Suprapubic skin (tissue), 4 donors: ENCODE measurements at regions not wholly inside any gene's neighbourhood (a gene's known extent, or its start where the extent isn't known, plus 50 kb on each side); places are given as distances from the start of the nearest gene placed in this dataset.

Experiments used
- DNase-seq, 2 donors: peaks; one replicate each; pipeline ENCODE4 v3.0.0-alpha.2; 2019; ENCODE audit warnings: low spot score in 2 of 2
- H3K27ac ChIP-seq: fragments of 200-600 bp; sonication (generic); one replicate; pipeline ENCODE4 v1.5.1; 2019
- H3K27me3 ChIP-seq: fragments of 200-600 bp; sonication (generic); one replicate; pipeline ENCODE4 v1.5.1; 2019
- H3K36me3 ChIP-seq: fragments of 200-600 bp; sonication (generic); one replicate; pipeline ENCODE4 v1.5.1; 2019
- H3K4me1 ChIP-seq: fragments of 200-600 bp; sonication (generic); one replicate; pipeline ENCODE4 v1.5.1; 2019
- H3K4me3 ChIP-seq: fragments of 200-600 bp; sonication (generic); one replicate; pipeline ENCODE4 v1.5.1; 2019; ENCODE audit warnings: mild to moderate bottlenecking
- H3K9me3 ChIP-seq: fragments of 200-600 bp; sonication (generic); one replicate; pipeline ENCODE4 v1.5.1; 2019
- EP300 ChIP-seq: sonication (generic); formaldehyde crosslinking; IDR thresholded peaks from one replicate; pipeline ENCODE4 v1.6.1; 2017; ENCODE audit warnings: antibody characterized with exemption
- POLR2A ChIP-seq, 2 donors: fragments of 450-650 bp; IDR thresholded peaks; one replicate each; pipeline ENCODE4 v1.6.1; 2017; ENCODE audit warnings: antibody characterized with exemption in 2 of 2, mild to moderate bottlenecking in 2 of 2, moderate library complexity in 2 of 2
- POLR2AphosphoS5 ChIP-seq, 3 donors: sonication (generic); formaldehyde crosslinking; IDR thresholded peaks; one replicate each; pipeline ENCODE4 v1.6.1; 2017; ENCODE audit warnings: antibody characterized with exemption in 3 of 3
- WGBS: methylation state at CpG from one replicate; pipeline ENCODE4 v1.1.5; 2018; 5-methylcytosine and 5-hydroxymethylcytosine counted together
- TF ChIP-seq, protein P1 (sequence below), 2 donors: fragments of 200-600 bp in 1 of 2; fragments of 450-650 bp in 1 of 2; sonication (generic) in 1 of 2; IDR thresholded peaks; one replicate each; pipeline ENCODE4 v1.5.1; 2016 to 2019; ENCODE audit warnings: antibody characterized with exemption in 2 of 2, mild to moderate bottlenecking in 1 of 2, moderate library complexity in 1 of 2

DNA sequence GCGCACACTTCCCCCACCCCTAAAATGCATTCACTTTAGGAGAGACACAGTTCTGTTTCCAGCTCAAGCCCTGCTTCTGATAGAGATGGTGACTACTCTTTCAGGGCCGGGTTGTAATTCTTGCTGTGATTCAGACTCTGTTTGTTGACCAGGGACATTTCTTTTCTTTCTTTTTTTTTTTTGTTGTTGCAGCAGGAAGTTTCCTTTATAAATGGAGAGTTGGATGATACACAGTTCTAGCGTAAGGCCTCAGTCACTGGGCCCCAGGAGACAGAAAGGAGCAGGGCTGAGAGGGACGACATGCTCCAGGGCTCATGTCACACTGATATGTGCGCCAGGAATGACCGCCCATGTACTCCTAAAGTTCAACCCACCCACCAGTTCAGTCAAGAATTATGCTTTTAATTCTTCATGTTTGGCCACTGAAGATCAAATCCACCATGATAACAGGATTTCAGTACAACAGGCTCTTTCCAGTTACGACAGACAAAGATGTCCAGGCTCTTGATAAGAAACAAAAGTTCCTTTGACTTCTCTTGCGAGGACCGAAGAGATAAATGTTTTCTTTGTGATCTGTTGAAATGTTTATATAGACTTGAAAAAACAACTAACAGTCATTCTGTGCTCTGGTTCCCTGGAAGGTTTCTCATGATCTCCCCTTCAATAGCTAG is 142.5 kb downstream of the CD164 start:
- H3K27me3 ChIP-seq: no peaks in the 10 kb centered on the region
- H3K4me1 ChIP-seq: peaks cover 6% of the 10 kb centered on the region
- TF ChIP-seq POLR2AphosphoS5 (IDR thresholded peaks at IDR 0.05) (no peak), POLR2A (IDR thresholded peaks at IDR 0.05) (no peak), EP300 (no peak)
- TF ChIP-seq, protein P1, sequence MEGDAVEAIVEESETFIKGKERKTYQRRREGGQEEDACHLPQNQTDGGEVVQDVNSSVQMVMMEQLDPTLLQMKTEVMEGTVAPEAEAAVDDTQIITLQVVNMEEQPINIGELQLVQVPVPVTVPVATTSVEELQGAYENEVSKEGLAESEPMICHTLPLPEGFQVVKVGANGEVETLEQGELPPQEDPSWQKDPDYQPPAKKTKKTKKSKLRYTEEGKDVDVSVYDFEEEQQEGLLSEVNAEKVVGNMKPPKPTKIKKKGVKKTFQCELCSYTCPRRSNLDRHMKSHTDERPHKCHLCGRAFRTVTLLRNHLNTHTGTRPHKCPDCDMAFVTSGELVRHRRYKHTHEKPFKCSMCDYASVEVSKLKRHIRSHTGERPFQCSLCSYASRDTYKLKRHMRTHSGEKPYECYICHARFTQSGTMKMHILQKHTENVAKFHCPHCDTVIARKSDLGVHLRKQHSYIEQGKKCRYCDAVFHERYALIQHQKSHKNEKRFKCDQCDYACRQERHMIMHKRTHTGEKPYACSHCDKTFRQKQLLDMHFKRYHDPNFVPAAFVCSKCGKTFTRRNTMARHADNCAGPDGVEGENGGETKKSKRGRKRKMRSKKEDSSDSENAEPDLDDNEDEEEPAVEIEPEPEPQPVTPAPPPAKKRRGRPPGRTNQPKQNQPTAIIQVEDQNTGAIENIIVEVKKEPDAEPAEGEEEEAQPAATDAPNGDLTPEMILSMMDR (IDR thresholded peaks at IDR 0.05): no peak
- peak overlapping the region; percentile 39 for H3K27ac ChIP-seq
- 76% methylated on average over 9 of the region's 9 CpGs for WGBS
- no peak for DNase-seq
- H3K36me3 ChIP-seq: no peaks in the 10 kb centered on the region
- no peak overlapping the region for H3K4me3 ChIP-seq
- no peaks in the 10 kb centered on the region for H3K9me3 ChIP-seq

DNA sequence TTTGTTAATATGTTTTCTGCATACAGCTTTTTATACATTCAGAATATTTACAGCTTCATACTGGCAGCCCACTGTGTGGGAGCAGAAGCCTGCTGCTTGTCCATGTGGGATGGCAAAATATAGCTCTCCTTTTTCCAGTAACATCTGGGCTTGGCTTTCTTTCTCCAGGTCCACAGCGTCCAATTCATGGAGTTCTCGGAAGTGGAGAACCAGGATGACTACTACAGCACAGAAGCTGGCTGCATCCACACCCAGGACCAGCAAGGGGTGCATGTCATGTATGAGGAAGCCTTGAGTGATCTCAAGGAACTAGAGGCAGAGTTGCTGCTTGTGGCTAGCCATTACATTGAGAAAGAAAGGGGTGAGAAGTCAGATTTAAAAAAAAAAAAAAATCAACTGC is 143.1 kb downstream of the CD164 start:
- peak overlapping the region; percentile 39 for H3K27ac ChIP-seq
- 83% methylated on average over 2 of the region's 2 CpGs for WGBS

DNA sequence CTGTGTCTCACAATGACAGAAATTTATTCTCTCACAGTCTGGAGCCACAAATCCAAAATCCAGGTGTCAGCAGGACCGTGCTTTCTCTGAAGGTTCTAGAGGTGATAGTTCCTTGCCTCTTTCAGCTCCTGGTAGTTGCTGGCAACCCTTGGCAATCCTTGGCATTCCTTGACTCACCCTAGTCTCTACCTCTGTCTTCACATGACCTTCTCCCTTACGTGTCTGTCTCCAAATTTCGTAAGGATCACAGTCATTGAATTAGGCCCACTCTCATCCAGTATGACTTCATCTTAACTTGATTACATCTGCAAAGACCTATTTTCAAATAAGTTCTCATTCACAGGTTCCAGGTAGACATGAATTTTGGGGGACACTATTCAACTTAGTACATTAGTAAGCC is 143.1 kb downstream of the CEP57L1 start:
- Histone ChIP-seq H3K27me3 (no peaks in the 10 kb centered on the region), H3K4me1 (peaks cover 6% of the 10 kb centered on the region), H3K27ac (no peak overlapping the region), H3K9me3 (no peaks in the 10 kb centered on the region), H3K4me3 (no peak overlapping the region), H3K36me3 (no peaks in the 10 kb centered on the region)
- no peak for TF ChIP-seq POLR2A (IDR thresholded peaks at IDR 0.05)
- TF ChIP-seq EP300: no peak
- TF ChIP-seq POLR2AphosphoS5 (IDR thresholded peaks at IDR 0.05): no peak
- TF ChIP-seq, protein P1 (IDR thresholded peaks at IDR 0.05): no peak
- no peak for DNase-seq
- 85% methylated on average over 3 of the region's 3 CpGs for WGBS

More for the DNA sequence above, 143.1 kb downstream of the CD164 start:
- TF ChIP-seq POLR2A (IDR thresholded peaks at IDR 0.05): no peak
- no peak for TF ChIP-seq POLR2AphosphoS5 (IDR thresholded peaks at IDR 0.05)
- no peak for TF ChIP-seq EP300
- TF ChIP-seq, protein P1 (IDR thresholded peaks at IDR 0.05): no peak
- Histone ChIP-seq H3K4me1 (peaks cover 6% of the 10 kb centered on the region), H3K9me3 (no peaks in the 10 kb centered on the region), H3K27me3 (no peaks in the 10 kb centered on the region), H3K4me3 (no peak overlapping the region), H3K36me3 (no peaks in the 10 kb centered on the region)
- no peak for DNase-seq

DNA sequence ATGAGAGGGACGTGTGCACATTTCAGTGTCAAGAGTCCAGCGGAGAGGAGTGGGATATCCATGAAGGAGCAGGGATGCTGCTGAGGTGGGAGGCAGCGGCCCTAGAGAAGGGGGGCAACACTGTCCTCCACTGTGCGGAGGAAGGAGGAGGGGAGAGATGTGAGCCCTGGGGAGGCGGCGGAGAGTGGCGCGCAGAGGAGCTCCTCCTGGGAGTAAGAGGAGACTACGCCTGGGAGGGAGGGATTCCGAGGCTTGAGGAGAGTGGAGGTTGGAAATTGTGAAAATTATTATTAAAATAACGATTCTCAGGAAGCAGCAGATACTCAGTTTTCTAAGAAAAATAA is 142.7 kb downstream of the CEP57L1 start:
- WGBS: 94% methylated on average over 11 of the region's 11 CpGs
- no peaks in the 10 kb centered on the region for H3K36me3 ChIP-seq
- H3K4me1 ChIP-seq: peaks cover 6% of the 10 kb centered on the region
- H3K4me3 ChIP-seq: no peak overlapping the region
- H3K27me3 ChIP-seq: no peaks in the 10 kb centered on the region
- H3K9me3 ChIP-seq: no peaks in the 10 kb centered on the region
- H3K27ac ChIP-seq: no peak overlapping the region
- no peak for DNase-seq
- TF ChIP-seq, protein P1 (IDR thresholded peaks at IDR 0.05): no peak
- TF ChIP-seq POLR2A (IDR thresholded peaks at IDR 0.05): no peak
- TF ChIP-seq EP300: no peak
- no peak for TF ChIP-seq POLR2AphosphoS5 (IDR thresholded peaks at IDR 0.05)

DNA sequence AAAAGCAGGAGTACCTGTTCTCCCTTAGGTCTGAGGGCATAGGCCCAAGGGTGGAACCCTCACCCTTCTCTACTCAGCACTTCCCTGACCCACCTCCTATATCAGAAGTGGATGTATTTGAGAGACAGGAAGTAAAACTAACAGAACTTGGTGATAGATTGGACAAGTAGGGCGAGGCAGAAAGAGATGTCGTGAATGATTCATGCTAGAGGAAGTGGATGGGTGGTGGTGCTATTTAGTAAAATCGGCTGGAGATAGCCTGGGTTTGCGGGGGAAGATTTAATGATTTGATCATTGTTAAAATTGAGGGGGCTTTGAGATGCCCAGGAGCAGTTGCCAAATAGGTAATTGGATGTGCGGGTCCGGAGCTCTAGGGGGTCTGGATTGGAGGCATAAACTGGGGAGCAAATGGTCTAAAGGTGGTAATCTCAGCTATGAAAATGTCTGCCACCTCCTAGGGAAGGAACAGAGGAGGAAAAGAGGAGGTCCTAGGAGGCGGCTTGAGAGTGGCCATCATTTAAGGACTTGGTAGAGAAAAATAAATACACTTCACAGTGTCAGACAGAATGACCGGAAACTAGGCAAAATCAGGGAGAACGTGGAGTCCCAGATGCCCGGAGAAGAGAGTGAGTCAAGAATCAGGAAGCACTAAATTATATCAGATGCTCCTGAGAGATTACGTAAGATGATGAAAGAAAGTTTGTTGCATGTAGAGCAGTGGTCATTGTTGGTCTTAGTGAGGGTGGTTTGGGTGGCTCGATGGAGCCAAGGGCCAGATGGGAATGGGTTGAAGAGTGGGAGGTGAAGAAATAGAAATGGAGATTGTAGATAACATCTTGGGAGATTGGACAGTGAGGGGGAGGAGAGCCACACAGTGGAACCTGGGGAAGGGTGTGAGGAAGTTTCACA is 142.0 kb downstream of the CEP57L1 start:
- H3K36me3 ChIP-seq: no peaks in the 10 kb centered on the region
- H3K4me3 ChIP-seq: no peak overlapping the region
- TF ChIP-seq EP300 (no peak), POLR2AphosphoS5 (IDR thresholded peaks at IDR 0.05) (no peak), POLR2A (IDR thresholded peaks at IDR 0.05) (no peak)
- TF ChIP-seq, protein P1 (IDR thresholded peaks at IDR 0.05): no peak
- H3K9me3 ChIP-seq: no peaks in the 10 kb centered on the region
- no peak overlapping the region for H3K27ac ChIP-seq
- DNase-seq: no peak
- 75% methylated on average over 12 of the region's 12 CpGs for whole genome bisulfite sequencing
- no peaks in the 10 kb centered on the region for H3K27me3 ChIP-seq
- H3K4me1 ChIP-seq: peaks cover 6% of the 10 kb centered on the region
